Posterior vena cava (tissue), 2 donors: ENCODE measurements at regions not wholly inside any gene's neighbourhood (a gene's known extent, or its start where the extent isn't known, plus 50 kb on each side); places are given as distances from the start of the nearest gene placed in this dataset.
A peak's percentile ranks its signal among the peaks of the same experiment; 100 is the strongest.

ENCODE experiments used
- DNase-seq: peaks from one replicate; pipeline ENCODE4 v3.0.0-alpha.2; 2020; ENCODE audit warnings: low spot score
- intact Hi-C, 2 donors: fragments of 100-400 bp; cut with DNase I; formaldehyde crosslinking; loops; one replicate each; pipeline versions ENCODE4 v1.14.1 to v1.14.2; 2022 to 2023
- donor health status: DM: yes; HTN: yes; CAD: no.
- donor health status: DM: yes; HTN: yes; CAD: no.

DNA sequence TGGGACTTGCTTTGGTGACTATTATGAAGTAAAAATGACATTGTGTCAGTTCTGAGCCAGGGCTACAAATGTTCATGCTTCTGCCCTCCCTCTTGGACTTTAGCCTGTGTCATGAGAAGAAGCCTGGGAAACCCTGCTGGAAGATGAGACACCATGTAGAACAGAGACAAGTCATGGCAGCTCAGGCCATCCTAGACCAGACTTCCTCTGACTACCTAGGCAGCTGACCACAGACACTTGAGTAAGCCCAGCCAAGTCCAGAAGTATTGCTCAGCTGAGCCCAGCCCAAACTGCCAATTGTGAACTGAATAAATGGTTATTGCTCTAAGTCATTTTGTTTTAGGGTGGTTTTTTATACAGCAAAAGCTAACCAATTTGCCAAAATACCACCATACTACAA is 467.6 kb upstream of the CNKSR2 start:
- intact Hi-C loops: no loop called here

DNA sequence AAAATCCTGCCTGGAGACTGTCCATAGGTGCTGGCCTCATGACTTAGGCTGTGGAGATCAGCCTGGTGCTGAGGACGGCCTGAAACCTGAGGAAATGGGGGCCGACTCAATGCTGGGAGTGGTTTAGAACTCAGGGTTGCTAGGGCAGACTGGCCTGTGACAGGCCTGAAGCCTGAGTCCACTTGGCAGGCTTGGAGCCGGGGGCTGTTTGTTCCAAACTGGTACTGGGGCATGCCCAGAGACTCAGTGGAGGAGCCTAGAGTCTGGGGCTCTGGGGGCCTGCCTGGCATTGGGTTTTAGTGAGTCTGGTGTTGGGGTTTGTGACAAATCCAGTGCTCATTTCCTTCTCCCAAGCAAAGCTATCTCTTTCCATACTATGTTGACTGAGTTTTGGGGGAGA is 489.7 kb upstream of the CNKSR2 start:
- intact Hi-C loops: no loop called here
- no peak for DNase-seq

More for the DNA sequence above, 467.6 kb upstream of the CNKSR2 start:
- no peak for DNase-seq

DNA sequence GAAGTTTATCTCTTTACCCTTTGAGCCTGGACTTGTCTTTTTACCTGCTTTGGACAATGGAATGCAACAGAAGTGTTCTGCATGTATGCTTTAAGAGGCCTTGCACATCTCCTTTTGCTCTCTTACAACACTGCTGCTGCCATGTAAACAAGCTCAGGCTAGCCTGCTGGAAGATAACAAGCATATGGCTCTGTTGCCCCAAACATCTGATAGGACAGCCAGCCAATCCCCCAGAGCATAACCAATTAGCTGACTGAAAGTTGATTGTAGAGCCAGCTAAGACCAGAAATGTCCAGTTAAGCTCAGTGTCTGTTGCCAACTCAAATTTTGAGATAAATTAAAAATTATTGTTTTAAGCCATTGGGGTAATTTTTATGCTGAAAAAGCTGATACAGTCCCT is 510.6 kb upstream of the CNKSR2 start:
- no peak for DNase-seq
- intact Hi-C loops: no loop called here

DNA sequence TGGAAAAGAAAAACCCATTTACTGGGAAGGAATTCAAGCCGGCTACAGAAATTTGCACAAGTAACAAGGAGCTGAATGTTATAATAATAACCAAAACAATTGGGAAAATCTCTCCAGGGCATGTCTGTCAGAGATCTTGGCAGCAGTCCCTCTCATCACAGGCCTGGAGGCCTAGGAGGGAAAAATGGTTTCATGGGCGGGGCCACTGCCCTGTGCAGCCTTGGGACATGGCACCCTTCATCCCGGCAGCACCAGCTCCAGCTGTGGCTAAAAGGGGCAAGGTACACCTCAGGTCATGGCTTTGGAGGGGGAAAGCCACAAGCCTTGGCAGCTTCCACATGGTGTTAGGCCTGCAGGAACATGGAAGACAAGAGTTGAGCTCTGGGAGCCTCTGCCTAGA is 513.1 kb upstream of the CNKSR2 start:
- DNase-seq: no peak
- intact Hi-C loops: no loop called here

DNA sequence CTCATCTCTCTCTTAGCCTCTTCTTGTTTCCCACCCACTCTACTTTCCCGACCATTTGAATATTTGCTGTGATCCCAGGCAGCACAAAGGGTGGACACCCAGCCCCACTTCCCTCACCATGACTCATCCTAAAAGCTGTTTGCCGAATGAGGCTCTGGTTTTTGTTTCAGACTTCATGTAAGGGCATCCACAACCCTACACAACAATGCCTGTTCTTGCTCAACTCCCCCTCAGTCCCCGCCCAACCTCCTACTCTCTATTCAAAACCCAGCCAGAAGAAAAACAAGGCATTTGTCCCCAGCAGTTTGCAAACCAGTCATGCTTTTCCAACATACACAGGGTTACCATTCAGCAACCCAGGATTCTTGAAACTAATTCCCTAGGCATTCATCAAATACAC is 516.5 kb upstream of the CNKSR2 start:
- intact Hi-C loops: no loop called here
- no peak for DNase-seq

DNA sequence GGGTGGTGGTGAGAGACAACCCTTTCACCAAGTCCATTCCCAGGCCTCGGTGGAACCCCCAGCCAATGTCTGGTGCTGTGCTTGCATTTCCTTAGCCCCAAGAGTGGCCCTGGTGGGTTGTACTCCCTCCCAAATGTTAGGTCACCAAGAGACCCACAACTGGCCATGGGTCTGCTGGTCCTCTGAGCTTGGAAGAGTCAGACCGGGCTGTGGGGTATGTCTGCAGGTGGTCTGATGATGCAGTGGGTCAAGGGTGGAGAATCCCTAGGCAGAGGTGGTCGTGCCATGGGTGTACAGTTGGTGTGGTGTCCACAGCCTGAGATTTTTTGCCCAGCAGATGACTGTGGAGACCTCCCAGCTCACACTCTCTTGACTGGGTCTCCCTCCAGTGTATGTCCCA is 535.7 kb upstream of the CNKSR2 start:
- peak; percentile 58 for DNase-seq
- intact Hi-C loops: no loop called here

DNA sequence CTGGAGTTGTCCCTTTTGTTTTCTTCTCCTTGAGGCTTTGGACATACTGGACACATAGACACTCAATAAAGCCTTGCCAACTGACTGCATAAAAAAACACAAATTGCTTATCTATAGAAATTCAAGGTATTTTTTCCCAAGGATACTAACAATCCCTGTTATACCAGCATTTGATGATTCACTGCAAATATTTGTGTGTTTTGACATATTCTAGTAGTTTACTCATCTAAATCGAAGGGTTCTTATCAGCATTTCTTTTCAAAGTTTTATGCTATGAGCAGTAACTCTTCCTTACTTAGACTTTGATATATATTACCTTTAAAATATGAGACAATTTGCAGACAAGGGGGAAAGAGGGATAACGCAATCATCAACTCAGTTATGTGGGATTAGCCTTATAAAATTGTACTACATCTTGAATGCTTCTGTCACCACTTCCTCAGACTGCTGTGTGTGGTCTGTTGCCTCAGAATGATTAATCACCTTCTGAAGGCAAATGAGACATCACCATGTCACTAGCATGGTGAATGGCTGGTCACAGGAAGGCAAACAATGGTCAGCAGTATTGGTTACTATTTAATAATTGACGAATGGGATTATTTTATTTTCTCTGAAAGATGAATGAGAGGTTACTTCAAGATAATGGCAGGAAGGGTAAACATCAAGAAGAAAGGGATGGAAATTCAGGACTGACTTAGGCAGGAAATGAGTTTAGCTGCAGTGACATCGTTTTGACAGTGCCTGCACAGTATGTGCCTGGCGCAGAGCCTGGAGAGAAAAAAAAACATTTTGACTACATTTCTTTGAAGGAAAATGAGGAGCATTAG is 544.3 kb upstream of the CNKSR2 start:
- no peak for DNase-seq
- intact Hi-C loops: no loop called here

DNA sequence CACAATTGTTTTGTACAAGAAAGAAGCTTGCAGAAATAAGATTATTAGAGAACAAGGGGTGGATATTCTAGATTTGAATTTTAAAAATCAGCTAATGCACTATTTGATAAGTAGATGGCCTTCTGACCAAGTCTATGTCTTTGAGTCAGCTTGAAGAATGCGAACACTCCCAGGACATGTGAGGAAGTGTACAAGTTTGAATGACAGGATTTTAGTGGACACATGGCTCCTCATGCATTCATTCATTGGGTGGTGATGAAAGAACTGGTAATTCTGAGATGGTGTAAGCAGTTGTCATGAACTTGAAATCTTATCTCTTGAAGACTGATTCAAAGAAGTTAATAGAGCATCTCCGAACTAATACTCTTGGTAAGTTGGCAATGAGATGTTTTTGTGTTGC is 548.2 kb upstream of the CNKSR2 start:
- intact Hi-C loops: no loop called here
- DNase-seq: no peak

DNA sequence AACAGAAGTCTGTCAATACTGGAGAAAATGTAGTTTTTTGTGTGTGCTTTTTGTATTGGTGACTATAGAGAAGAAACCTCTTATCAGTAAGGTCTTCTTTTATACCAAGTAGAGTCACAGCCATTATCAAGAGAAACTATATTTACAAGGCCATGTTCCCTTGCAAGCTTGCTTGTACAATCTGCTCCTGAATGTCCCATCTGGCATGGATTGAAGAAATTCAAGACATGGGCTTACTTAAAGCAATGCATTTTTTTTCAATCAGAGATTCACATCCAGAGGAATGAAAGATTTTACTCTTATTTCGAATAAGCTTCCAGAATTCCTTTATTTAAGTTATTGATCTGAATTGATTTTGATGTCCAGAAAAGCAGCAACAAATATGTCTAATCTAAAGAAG is 537.3 kb upstream of the RPS6KA3 start:
- no peak for DNase-seq
- intact Hi-C loops: no loop called here

DNA sequence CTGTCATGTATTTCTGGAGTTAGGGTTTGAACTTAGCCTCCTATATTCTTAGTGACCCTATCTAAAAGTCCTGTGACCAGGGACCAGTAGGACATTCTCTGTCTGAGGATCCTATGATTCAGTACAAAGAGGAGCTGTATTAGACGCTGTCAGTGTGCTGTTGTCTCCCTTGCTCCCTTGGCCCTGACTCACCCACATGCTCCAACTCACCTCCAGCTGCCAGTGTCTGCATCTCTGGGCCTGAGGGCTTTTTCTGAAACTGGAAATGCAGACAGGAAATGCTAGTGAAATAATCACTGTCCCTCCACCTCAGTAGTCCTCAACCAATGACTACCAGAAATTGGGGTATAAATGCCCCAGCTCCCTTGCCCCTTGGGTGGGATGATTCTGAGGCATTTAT is 535.3 kb upstream of the RPS6KA3 start:
- DNase-seq: no peak
- intact Hi-C loops: no loop called here

DNA sequence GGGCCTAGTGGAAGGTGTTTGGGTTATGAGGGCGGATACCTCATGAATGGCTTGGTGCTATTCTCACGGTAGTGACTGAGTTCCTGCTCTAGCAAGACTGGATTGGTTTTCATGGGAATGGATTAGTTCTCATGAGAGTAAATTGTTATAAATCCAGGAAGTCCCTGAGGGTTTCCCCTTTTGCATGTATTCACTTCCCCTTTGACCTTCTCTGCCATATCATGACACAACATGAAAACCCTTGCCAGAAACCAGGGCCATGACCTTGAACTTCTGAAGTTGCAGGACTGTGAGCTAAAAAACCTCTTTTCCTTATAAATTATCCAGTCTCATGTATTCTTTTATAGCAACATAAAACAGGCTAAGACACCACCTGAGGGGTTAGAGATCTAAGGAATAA is 529.7 kb upstream of the RPS6KA3 start:
- intact Hi-C loops: no loop called here
- no peak for DNase-seq

DNA sequence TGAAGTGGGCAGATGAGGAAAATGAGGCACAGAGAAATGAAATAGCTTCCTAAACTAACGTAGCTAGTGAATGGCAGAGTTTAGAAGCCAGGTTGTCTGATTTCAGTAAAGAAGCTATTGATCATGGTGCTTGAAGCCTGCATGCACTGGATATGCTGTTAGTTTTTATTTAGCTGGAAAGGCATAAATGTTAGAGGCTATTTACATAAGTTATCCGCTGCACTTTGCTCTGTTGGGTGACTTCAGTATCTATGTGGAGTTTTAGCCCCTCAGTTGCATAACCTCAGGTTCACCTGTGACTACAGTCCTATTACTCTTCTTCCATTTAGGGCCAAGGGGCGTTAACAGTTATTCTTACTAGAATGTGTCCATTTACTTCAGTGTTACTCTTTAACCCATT is 522.4 kb upstream of the RPS6KA3 start:
- DNase-seq: no peak
- intact Hi-C loops: no loop called here

DNA sequence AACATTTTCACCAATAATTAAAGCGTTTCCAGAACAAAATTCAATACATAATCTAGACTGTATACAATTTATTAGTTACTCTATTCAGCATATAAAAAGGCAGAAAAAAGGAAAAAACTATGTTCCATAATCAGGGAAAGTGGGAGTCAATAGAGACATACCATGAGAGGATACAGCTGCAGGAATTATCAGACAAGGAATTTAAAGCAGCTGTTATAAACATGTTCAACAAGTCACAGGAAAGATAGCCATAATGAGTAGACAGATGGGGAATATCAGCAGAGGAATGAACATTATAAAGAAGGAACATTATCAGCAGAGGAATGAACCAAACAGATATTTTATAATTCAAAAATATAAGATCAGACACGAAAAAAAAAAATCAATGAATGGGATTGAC is 500.6 kb upstream of the RPS6KA3 start:
- no peak for DNase-seq
- intact Hi-C loops: no loop called here

DNA sequence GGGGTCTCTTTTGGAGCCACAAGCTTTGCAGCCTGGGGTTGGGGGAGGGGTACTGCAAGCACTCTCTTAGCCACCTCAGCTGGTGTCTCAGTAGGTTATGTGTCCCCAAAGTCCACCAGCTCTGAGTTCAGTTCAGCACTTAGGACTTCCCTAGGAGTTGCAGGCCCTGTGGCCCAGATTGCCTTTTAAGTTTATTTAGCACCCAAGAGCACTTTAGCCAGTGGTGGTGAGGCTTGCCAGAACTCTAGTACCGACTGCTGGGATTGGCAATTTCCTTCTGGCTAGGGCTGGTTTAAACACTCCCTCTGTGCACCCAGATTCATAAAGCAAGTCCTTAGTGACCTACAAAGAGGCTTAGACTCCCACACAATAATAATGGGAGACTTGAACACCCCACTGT is 489.9 kb upstream of the RPS6KA3 start:
- intact Hi-C loops: no loop called here
- no peak for DNase-seq

DNA sequence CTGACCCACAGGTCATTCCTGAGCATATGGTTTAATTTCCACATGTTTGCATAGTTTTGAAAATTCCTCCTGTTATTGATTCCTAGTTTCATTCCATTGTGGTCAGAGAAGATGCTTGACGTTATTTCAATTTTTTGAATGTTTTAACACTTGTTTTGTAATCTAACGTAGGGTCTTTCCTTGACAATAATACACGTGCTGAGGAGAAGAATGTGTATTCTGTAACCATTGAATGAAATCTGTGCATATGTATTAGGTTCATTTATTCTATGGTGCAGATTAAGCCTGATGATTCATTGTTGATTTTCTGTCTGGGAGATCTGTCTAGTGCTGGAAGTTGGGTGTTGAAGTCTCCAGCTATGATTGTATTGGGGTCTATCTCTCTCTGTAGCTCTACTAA is 486.4 kb upstream of the RPS6KA3 start:
- no peak for DNase-seq
- intact Hi-C loops: no loop called here

DNA sequence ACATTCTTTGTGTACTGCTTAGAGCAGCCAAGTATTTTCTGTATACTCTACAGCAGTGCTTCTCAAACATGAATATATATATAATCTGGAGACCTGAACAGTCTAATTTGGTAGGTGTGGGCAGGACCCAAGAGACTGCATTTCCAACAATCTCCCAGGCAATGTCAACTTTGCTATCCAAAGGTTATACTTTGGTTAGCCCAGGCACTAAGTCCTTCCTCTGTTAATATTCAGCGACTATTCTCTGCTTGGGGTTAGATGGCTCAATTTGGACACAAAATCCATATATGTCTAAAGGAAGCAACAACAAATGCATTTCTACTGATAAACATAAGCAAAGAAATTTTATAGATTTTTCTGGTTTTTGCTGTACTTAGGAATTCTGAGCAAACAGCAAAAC is 480.0 kb upstream of the RPS6KA3 start:
- intact Hi-C loops: no loop called here
- no peak for DNase-seq

DNA sequence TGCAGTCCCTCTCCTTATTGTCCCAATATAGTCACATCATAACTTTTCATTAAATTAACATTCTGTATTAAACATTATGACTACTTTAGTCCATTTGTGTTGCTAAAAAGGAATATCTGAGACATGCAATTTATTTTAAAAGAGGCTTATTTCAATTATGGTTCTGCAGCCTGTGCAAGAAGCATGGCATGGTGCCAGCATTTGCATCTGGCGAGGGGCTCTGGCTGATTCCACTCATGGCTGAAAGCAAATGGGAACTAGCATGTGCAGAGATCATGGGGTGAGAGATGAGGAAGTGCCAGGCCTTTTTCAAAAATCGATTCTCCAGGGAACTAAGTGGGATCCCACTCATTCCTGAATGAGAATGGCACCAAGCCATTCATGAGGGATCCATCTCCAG is 476.3 kb upstream of the RPS6KA3 start:
- no peak for DNase-seq
- intact Hi-C loops: no loop called here

DNA sequence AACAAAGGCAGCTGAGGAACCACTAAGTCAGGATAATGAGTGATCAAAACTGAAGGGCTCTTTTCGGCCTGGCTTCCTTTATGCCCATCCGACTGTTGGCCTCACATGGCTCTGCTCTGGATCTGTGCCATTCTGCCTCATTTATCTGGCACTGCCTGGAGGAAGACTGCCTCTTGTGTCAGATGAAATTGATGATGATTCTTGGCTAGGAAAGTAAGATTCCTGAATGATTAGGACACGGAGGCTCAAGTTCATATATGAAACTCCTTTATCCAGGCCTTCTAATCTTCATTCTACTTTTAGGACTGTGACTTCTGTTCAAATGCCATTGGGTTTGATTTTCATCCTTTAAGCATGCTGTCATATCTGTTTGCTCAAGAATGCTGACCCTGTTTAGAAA is 475.4 kb upstream of the RPS6KA3 start:
- no peak for DNase-seq
- intact Hi-C loops: no loop called here

DNA sequence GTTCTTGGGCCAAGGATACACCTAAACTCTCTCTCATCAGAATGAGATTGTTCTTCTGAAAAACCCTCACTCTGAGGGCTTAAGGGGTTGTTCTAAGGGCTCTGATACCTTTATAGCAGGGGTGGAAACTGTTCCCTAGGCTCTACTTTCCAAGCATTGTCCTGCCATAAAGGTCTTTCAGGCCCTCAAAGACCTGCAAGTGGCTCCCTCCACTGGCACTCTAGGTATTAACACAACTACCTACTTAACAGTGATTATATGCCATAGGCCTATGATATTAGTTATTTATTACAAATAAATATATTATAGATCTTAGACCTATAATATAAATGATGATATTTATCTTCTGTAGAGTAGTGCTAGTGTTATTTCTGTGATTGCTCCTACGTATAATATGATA is 473.7 kb upstream of the RPS6KA3 start:
- DNase-seq: no peak
- intact Hi-C loops: no loop called here

DNA sequence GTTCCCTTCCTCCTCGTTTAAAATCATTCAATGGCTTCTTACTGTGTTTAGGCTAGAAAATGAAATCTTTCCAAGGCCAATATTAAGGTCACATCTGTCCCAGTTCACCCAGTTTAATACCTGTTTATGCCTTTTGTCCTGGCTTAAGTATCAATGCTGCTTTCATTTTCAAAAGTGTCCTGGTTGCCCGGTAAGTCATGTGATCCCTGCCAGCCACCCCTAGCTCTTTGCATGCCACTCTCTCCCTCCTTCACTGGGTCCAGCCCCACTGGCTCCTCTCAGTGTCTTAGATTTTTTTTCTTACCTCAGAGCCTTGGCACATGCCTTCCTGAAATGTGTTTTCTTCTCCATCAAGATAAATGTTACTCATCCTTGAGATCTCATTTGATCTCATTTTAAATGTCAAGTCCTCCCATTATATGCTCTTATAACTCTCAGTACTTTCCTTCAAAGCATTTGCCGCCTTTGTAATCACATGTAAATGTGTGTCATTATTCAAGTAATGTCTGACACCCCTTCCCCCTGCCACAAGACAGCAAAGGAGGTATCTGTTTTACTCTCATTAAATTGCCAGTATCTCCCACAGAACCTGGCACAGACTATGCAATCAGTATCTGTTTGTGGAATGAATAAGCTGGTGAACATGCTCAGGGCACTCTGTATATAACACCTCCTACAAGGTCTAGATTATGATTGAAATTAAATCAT is 472.5 kb upstream of the RPS6KA3 start:
- no peak for DNase-seq
- intact Hi-C loops: no loop called here

DNA sequence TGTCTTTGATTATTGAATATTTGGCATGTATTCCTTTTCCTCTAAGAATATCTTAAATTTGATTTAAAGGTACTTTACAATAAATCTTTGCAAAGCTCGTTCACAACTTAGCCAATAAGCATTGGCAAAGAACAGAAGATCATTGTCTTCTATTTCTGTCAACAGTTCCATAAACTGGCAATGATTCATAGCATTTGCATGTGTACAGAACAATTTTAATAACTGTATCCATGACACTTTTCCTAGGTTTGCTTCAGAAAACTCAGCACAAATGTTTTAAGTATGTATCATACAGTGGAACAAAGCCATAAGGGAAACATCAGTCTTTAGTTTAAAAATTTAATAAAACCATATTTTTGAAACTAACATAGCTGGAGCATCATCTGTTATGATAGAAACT is 462.7 kb upstream of the RPS6KA3 start:
- DNase-seq: no peak
- intact Hi-C loops: no loop called here
